Mesothelial cell of epicardium (in vitro differentiated cells): ENCODE measurements at regions not wholly inside any gene's neighbourhood (a gene's known extent, or its start where the extent isn't known, plus 50 kb on each side); places are given as distances from the start of the nearest gene placed in this dataset.

Experiments used
- DNase-seq, 2 experiments: peaks; one replicate each; pipeline ENCODE4 v3.0.0; 2021; ENCODE audit warnings: low spot score in 2 of 2; ENCODE audit not compliant: unreplicated experiment in 2 of 2
- H3K27ac Mint-ChIP-seq: 2 replicates; pipeline ENCODE4 v1.8.0; 2021; ENCODE audit warnings: mixed read lengths
- H3K27me3 Mint-ChIP-seq: 2 replicates; pipeline ENCODE4 v1.8.0; 2021; ENCODE audit warnings: low read depth, mixed read lengths
- H3K36me3 Mint-ChIP-seq: 2 replicates; pipeline ENCODE4 v1.8.0; 2021; ENCODE audit warnings: mixed read lengths
- H3K4me1 Mint-ChIP-seq: 2 replicates; pipeline ENCODE4 v1.8.0; 2021; ENCODE audit warnings: mixed read lengths
- H3K4me3 Mint-ChIP-seq: 2 replicates; pipeline ENCODE4 v1.8.0; 2021; ENCODE audit warnings: mild to moderate bottlenecking, moderate library complexity, mixed read lengths
- H3K9me3 Mint-ChIP-seq: 2 replicates; pipeline ENCODE4 v1.8.0; 2021; ENCODE audit warnings: mixed read lengths
- CTCF ChIP-seq: fragments of 200-600 bp; sonication (generic); IDR thresholded peaks from one replicate; pipeline ENCODE4 v1.5.0; 2021; ENCODE audit warnings: antibody characterized with exemption; ENCODE audit not compliant: unreplicated experiment

- no peak for DNase-seq
- Mint-ChIP-seq H3K36me3 (no peaks in the 10 kb centered on the region), H3K27me3 (no peaks in the 10 kb centered on the region), H3K4me3 (no peak overlapping the region), H3K9me3 (no peaks in the 10 kb centered on the region), H3K4me1 (peaks cover 9% of the 10 kb centered on the region), H3K27ac (no peak overlapping the region)
- TF ChIP-seq CTCF = no peak
Measured at GRCh38 chr1:195769461-195769860, 838.8 kb downstream of the KCNT2 start.

- DNase-seq = no peak
- Mint-ChIP-seq H3K4me3 (no peak overlapping the region), H3K4me1 (peaks cover 9% of the 10 kb centered on the region), H3K36me3 (no peaks in the 10 kb centered on the region), H3K27me3 (no peaks in the 10 kb centered on the region), H3K9me3 (peaks cover 2% of the 10 kb centered on the region), H3K27ac (no peak overlapping the region)
- no peak for TF ChIP-seq CTCF
Measured at GRCh38 chr1:195768936-195769335, 839.3 kb downstream of the KCNT2 start.

- Mint-ChIP-seq H3K4me1 (peaks cover 9% of the 10 kb centered on the region), H3K27me3 (no peaks in the 10 kb centered on the region), H3K36me3 (no peaks in the 10 kb centered on the region), H3K27ac (no peak overlapping the region), H3K4me3 (no peak overlapping the region), H3K9me3 (peaks cover 4% of the 10 kb centered on the region)
- TF ChIP-seq CTCF = no peak
- no peak for DNase-seq
Measured at GRCh38 chr1:195768377-195768776, 839.9 kb downstream of the KCNT2 start.

GRCh38 chr1:195766709-195767108, 841.5 kb downstream of the KCNT2 start:
- Mint-ChIP-seq H3K4me3 (no peak overlapping the region), H3K27me3 (no peaks in the 10 kb centered on the region), H3K27ac (no peak overlapping the region), H3K9me3 (peaks cover 4% of the 10 kb centered on the region), H3K36me3 (no peaks in the 10 kb centered on the region), H3K4me1 (peaks cover 9% of the 10 kb centered on the region)
- no peak for DNase-seq
- TF ChIP-seq CTCF = no peak

GRCh38 chr1:195765099-195765498, 843.1 kb downstream of the KCNT2 start:
- Mint-ChIP-seq H3K4me3 (no peak overlapping the region), H3K9me3 (peaks cover 4% of the 10 kb centered on the region), H3K4me1 (peaks cover 9% of the 10 kb centered on the region), H3K27me3 (no peaks in the 10 kb centered on the region), H3K36me3 (no peaks in the 10 kb centered on the region), H3K27ac (no peak overlapping the region)
- no peak for TF ChIP-seq CTCF
- no peak for DNase-seq

GRCh38 chr1:195763907-195764374, 844.3 kb downstream of the KCNT2 start:
- Mint-ChIP-seq H3K36me3 (no peaks in the 10 kb centered on the region), H3K9me3 (peaks cover 4% of the 10 kb centered on the region), H3K27me3 (no peaks in the 10 kb centered on the region), H3K4me1 (peaks cover 4% of the 10 kb centered on the region), H3K4me3 (no peak overlapping the region), H3K27ac (no peak overlapping the region)
- no peak for DNase-seq
- no peak for TF ChIP-seq CTCF
